GM12878 (cell line): ENCODE measurements at regions not wholly inside any gene's neighbourhood (a gene's known extent, or its start where the extent isn't known, plus 50 kb on each side); places are given as distances from the start of the nearest gene placed in this dataset.

Source experiments
- ATAC-seq: fragments of 200-7000 bp; cut with Tn5 transposase; 3 replicates; pipeline ENCODE4 v1.9.1; 2020; ENCODE audit warnings: mild to moderate bottlenecking, moderate library complexity
- BruUV-seq: library from RNA; stranded (reverse); fragments of 400-500 nt; replicated peaks from 2 replicates; lab custom pipeline; 2021; lab: Mats Ljungman, UMichigan
- CTCF ChIA-PET: fragments of 300-600 bp; sonication (Branson Sonifier 250); formaldehyde crosslinking; extraction: SDS; loops from one replicate; lab custom pipeline; 2021; ENCODE audit warnings: inconsistent platforms; lab: Yijun Ruan, JAX
- POLR2A ChIA-PET: fragments of 350-600 bp; formaldehyde crosslinking; extraction: SDS; loops from one replicate; lab custom pipeline; 2021; ENCODE audit warnings: inconsistent platforms; lab: Charles Lee
- RAD21 ChIA-PET: fragments of 300-600 bp; sonication (Branson Sonifier 250); formaldehyde crosslinking; loops from one replicate; lab custom pipeline; 2023; ENCODE audit warnings: antibody characterized with exemption; ENCODE audit not compliant: unreplicated experiment; lab: Charles Lee
- SMC1A ChIA-PET: fragments of 300-600 bp; sonication (Branson Sonifier 250); formaldehyde crosslinking; loops from one replicate; lab custom pipeline; 2023; ENCODE audit not compliant: unreplicated experiment, uncharacterized antibody; lab: Charles Lee
- DNase-seq: peaks from one replicate; pipeline ENCODE4 v3.0.0-alpha.2; 2011; ENCODE audit warnings: low read depth, low spot score
- FAIRE-seq: peaks from 3 replicates; lab custom pipeline; 2011; peaks lifted over from hg19 to GRCh38; lab: Jason Lieb, UNC
- H2AFZ ChIP-seq: 2 replicates; pipeline ENCODE4 v1.6.0; 2011; ENCODE audit warnings: low read depth, low read length, control low read depth; ENCODE audit not compliant: control insufficient read depth
- H3K27ac ChIP-seq: 2 replicates; pipeline ENCODE4 v1.5.1; 2011; ENCODE audit warnings: control low read depth; ENCODE audit not compliant: control insufficient read depth, insufficient read depth
- H3K27me3 ChIP-seq, 2 experiments: replicated peaks in 1 of 2; 2 replicates each; pipeline versions ENCODE4 v1.6.0 to v1.6.1; 2011; ENCODE audit warnings: low read length in 1 of 2; ENCODE audit not compliant: control insufficient read depth in 2 of 2, insufficient read depth in 2 of 2
- H3K36me3 ChIP-seq, 2 experiments: 2 replicates each; pipeline ENCODE4 v1.5.1; 2011; ENCODE audit warnings: low read length in 1 of 2; ENCODE audit not compliant: control insufficient read depth in 2 of 2, insufficient read depth in 2 of 2
- H3K4me1 ChIP-seq: 2 replicates; pipeline ENCODE4 v1.6.1; 2011; ENCODE audit warnings: mild to moderate bottlenecking, low read length, moderate library complexity, mixed read lengths; ENCODE audit not compliant: control insufficient read depth, insufficient read depth
- H3K4me2 ChIP-seq: 2 replicates; pipeline ENCODE4 v1.6.0; 2011; ENCODE audit warnings: control low read depth; ENCODE audit not compliant: control insufficient read depth, insufficient read depth
- H3K4me3 ChIP-seq: fragments of 200-600 bp; sonication (generic); 2 replicates; pipeline ENCODE4 v1.5.1; 2016
- H3K79me2 ChIP-seq: 2 replicates; pipeline ENCODE4 v1.6.0; 2011; ENCODE audit warnings: low read length; ENCODE audit not compliant: control insufficient read depth, insufficient read depth
- H3K9ac ChIP-seq: 2 replicates; pipeline ENCODE4 v1.8.0; 2011; ENCODE audit warnings: low read length, control low read depth, mixed read lengths; ENCODE audit not compliant: control insufficient read depth, insufficient read depth
- H3K9me3 ChIP-seq: replicated peaks from 3 replicates; pipeline ENCODE4 v1.5.1; 2011; ENCODE audit warnings: mild to moderate bottlenecking, low read length; ENCODE audit not compliant: control insufficient read depth, insufficient read depth
- H4K20me1 ChIP-seq: 2 replicates; pipeline ENCODE4 v1.6.0; 2011; ENCODE audit not compliant: control insufficient read depth, insufficient read depth
- ASH2L ChIP-seq: fragments of 300-600, 200-600 bp; sonication (generic); IDR thresholded peaks from 2 replicates; pipeline ENCODE4 v1.6.1; 2017; ENCODE audit warnings: low read depth, mild to moderate bottlenecking, borderline replicate concordance
- E2F8 ChIP-seq: fragments of 450-650 bp; IDR thresholded peaks from 2 replicates; pipeline ENCODE4 v1.6.1; 2018; ENCODE audit warnings: mild to moderate bottlenecking, low read depth, moderate library complexity; ENCODE audit not compliant: partially characterized antibody
- ZBTB40 ChIP-seq: fragments of 450-650 bp; IDR thresholded peaks from 2 replicates; pipeline ENCODE4 v1.6.1; 2016; ENCODE audit warnings: mild to moderate bottlenecking, moderate library complexity, borderline replicate concordance
- WGBS: methylation state at CpG from one replicate; pipeline ENCODE4 v1.1.6; 2016; ENCODE audit warnings: low lambda C conversion rate; ENCODE audit not compliant: insufficient replicate concordance, insufficient coverage; ENCODE audit errors: missing lambda C conversion rate; 5-methylcytosine and 5-hydroxymethylcytosine counted together
- in situ Hi-C: fragments of 300-500 bp; cut with MboI; formaldehyde crosslinking; loops from 9 replicates; pipeline ENCODE4 v1.14.3; 2018; ENCODE audit warnings: mixed read lengths
- intact Hi-C: fragments of 100-400 bp; cut with micrococcal nuclease; formaldehyde crosslinking; loops from one replicate; pipeline ENCODE4 v1.14.2; 2022; ENCODE audit not compliant: unreplicated experiment

GRCh38 chr11:33476945-33477606 is 219.9 kb downstream of the HIPK3 start:
- SMC1A ChIA-PET: interaction anchor here (0.7 kb wide), 1 partner anchor 107 kb away, joined by 3 read pairs; no protein-coding TSS in a partner anchor
- no peak overlapping the region for H3K4me3 ChIP-seq
- WGBS: 40% methylated on average over 6 of the region's 6 CpGs
- peak; percentile 15; the same call in 2 of the 3 replicates for ATAC-seq
- TF ChIP-seq E2F8 (no peak), ASH2L (no peak), ZBTB40 (no peak)
- TF ChIP-seq, all 136 proteins: peak for 0
- Histone ChIP-seq H3K9me3 (no peaks in the 10 kb centered on the region), H3K27me3 (no peaks in the 10 kb centered on the region; a peak in 1 of 4 replicates), H4K20me1 (no peaks in the 10 kb centered on the region), H3K79me2 (no peaks in the 10 kb centered on the region), H2AFZ (no peak overlapping the region), H3K9ac (no peak overlapping the region), H3K27ac (no peak overlapping the region), H3K36me3 (no peaks in the 10 kb centered on the region), H3K4me1 (peaks cover 3% of the 10 kb centered on the region; the same call in 1 of the 2 replicates), H3K4me2 (no peak overlapping the region)
- in situ Hi-C loops: no loop called here
- FAIRE-seq: peak; percentile 7
- BruUV-seq: no TSS peak
- ChIA-PET POLR2A (interaction anchor here (1.2 kb wide), 1 partner anchor 88 kb away, joined by 4 read pairs; no protein-coding TSS in a partner anchor), RAD21 (no interaction called here), CTCF (no interaction called here)
- intact Hi-C loops: loop anchor here (10.0 kb wide), 1 partner anchor 112 kb away; no protein-coding TSS in a partner anchor
- DNase-seq: no peak
